ENCODE measurements at regions not wholly inside any gene's neighbourhood (a gene's known extent, or its start where the extent isn't known, plus 50 kb on each side); places are given as distances from the start of the nearest gene placed in this dataset.

DNA sequence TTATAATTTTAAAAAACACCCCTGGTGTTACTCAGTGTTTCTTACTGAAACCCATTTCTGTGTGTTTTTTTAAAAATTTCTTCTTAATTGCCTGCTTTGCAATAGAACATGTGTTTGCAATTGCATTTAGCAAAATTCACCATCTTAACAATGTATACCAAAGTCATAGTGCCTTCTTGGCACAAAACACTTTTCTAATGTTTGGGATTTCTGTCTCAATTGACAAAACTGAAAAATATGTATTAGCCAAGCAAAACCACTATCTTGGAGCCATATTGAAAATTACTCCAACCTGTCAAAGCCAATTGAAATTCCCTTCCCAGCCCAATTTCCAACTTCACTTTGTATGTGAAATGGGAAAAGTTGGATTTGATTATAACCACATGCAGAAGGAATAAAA lies 88.4 kb upstream of the RSPO3 start:
- in situ Hi-C loops (cut with HindIII; ENCODE audit: low pct_unique_long_range_greater_than_20kb, low sequenced_read_pairs), result no loop called here

GRCh38 chr6:127030836-127031235 lies 87.6 kb upstream of the RSPO3 start:
- in situ Hi-C loops (cut with HindIII; ENCODE audit: low pct_unique_long_range_greater_than_20kb, low sequenced_read_pairs), result no loop called here
- no peak for DNase-seq (ENCODE audit: low read depth, low spot score)

More for the DNA sequence above, 88.4 kb upstream of the RSPO3 start:
- DNase-seq (ENCODE audit: low read depth, low spot score), result no peak

- in situ Hi-C loops (cut with HindIII; ENCODE audit: low pct_unique_long_range_greater_than_20kb, low sequenced_read_pairs), result no loop called here
- peak; percentile 3 for DNase-seq (ENCODE audit: low read depth, low spot score)
These were observed 87.0 kb upstream of the RSPO3 start for GRCh38 chr6:127031511-127031910.

DNA sequence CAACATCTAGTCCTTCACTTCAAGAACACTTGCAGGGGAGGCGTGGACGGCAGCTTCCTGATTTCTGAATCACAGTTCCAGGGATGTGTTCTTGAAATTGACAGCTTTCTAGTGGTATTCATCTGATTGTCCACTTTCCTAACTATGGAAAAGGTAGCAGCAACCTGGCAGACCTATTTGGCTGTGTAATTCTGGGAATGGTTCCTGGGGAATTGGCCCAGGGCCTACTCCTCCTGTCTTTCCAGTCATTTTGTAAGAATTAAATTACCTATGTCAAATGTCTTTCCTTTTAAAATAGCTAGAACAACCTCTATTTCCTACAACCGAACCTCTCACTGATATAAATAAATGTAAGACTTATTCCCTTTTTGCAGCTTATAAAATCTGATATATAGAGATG lies 85.5 kb upstream of the RSPO3 start:
- in situ Hi-C loops (cut with HindIII; ENCODE audit: low pct_unique_long_range_greater_than_20kb, low sequenced_read_pairs), result no loop called here
- no peak for DNase-seq (ENCODE audit: low read depth, low spot score)

DNA sequence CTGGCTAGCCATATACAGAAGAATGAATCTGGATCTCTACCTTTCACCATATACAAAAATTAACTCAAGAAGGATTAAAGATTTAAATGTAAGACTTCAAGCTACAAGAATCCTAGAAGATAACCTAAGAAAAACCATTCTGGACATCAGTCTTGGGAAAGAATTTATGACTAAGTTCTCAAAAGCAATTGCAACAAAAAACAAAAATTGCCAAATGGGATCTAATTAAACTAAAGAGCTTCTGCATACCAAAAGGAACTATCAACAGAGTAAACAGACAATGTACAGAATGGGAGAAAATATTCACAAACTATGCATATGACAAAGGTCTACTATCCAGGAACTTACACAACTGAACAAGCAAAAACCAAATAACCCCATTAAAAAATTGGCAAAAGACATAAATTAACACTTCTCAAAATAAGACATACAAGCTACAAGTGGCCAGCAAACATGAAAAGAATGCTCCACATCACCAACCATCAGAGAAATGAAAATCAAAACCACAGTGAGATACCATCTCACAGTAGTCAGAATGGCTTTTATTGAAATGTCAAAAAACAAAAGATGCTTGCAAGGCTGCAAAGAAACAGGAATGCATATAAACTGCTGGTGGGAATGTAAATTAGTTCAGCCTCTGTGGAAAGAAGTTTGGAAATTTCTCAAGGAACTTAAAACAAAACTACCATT lies 66.8 kb upstream of the RSPO3 start:
- in situ Hi-C loops (cut with HindIII; ENCODE audit: low pct_unique_long_range_greater_than_20kb, low sequenced_read_pairs), result no loop called here
- DNase-seq (ENCODE audit: low read depth, low spot score), result no peak

DNA sequence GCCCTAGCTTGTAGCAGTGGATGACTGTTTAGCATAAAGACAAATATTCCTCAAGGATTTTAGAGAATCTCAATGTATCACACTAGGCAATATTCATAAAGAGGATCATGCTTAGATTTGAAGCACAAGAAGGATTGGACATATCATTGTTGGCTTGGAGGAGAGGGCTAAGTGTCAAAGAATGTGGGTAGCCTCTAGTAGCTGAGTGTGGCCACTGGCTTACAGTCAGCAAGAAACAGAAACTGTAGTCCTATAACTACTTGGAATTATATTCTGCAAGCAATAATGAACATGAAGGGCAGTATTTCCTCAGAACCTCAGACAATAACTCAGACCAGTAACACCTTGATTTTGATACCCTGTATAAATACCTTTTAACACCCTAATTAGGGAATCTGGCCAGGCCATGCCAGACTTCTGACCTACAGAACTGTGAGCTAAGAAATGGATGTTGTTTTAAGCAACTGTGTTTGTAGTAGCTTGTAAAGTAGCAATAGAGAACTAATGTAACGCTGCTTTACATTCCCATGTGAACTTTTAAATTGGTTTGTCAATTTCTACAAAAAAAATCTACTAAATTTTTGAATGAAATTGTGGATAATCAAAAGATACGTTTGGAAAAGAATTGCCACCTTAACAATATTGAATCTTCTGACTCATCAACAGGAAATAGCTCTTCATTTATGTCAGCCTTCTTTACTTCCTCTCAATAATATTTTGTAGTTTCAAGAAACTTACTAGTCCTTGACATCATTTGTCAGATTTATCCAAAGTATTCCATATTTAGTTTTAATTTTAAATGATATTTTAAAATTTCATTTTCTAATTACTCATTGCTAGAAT lies 65.2 kb upstream of the RSPO3 start:
- in situ Hi-C loops (cut with HindIII; ENCODE audit: low pct_unique_long_range_greater_than_20kb, low sequenced_read_pairs), result no loop called here
- DNase-seq (ENCODE audit: low read depth, low spot score), result no peak

DNA sequence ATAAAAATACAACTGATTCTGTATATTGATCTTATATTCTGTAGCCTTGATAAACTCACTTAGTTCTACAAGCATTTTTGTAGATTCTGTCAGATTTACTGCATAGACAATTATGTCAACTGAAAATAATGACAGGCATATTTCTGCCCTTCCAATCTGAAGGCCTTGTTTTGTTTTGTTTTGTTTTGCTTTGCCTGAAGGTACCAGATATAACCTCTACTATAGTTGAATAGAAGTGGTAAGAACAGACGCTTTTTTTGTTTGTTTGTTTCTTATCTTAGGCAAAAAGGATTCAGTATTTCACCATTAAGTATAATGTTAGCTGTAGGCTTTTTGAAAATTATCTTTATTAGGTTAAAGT lies 64.6 kb upstream of the RSPO3 start:
- in situ Hi-C loops (cut with HindIII; ENCODE audit: low pct_unique_long_range_greater_than_20kb, low sequenced_read_pairs), result no loop called here
- no peak for DNase-seq (ENCODE audit: low read depth, low spot score)

DNA sequence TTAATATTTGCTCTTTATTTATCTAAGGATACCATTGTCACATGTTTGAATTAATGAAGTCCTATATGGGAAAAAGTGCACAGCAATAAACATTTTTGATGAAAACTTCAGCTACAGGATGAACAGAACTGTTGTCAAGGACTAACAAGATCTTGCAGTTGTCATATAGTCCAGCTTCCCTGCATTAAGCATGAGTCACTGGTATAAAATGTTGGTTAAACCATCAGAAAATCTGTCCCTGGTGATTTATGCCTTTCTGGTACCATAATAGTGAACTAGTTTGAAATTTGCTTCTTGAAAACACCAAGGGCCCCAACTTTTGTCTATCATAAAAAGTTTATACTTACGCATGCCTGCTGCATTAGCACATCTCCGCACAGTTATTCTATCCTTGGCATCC lies 60.4 kb upstream of the RSPO3 start:
- DNase-seq (ENCODE audit: low read depth, low spot score), result no peak
- in situ Hi-C loops (cut with HindIII; ENCODE audit: low pct_unique_long_range_greater_than_20kb, low sequenced_read_pairs), result no loop called here

DNA sequence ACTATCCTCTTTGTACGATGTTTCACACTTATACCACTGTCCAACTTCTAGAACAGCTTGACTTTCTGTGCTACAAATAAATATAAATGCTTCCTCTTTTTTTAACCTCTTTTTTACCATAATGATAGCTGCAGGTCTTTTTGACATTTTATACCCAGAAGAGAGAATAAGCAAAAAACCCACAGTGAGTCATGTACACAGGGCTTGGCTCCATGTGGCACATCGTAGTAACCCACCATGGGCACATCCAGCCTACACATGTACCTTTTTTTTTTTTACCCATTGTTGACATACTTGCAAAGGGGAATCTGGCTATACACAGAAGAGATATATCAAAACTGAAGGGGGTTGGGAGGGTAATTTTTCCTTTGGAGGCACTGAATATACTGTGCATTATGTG lies 59.5 kb upstream of the RSPO3 start:
- in situ Hi-C loops (cut with HindIII; ENCODE audit: low pct_unique_long_range_greater_than_20kb, low sequenced_read_pairs), result no loop called here
- no peak for DNase-seq (ENCODE audit: low read depth, low spot score)

Small RNA genes in the stretch of these regions (small RNA-seq; reads per million reads assigned to genes)
- gene MIR588 (0 reads per million in 2 experiments), gene RNU6-200P (0 reads per million in 2 experiments)

Measured in SK-MEL-5 (cell line).